HUDEP-2 (cell line): ENCODE measurements at regions not wholly inside any gene's neighbourhood (a gene's known extent, or its start where the extent isn't known, plus 50 kb on each side); places are given as distances from the start of the nearest gene placed in this dataset.

Source experiments
- DNase-seq, 76 experiments: peaks; one replicate each; lab custom pipeline; 2025; ENCODE audit not compliant: unreplicated experiment in 76 of 76; lab: John Stamatoyannopoulos, UW

GRCh38 chr5:167228134-167228533, 1063.3 kb upstream of the WWC1 start:
- DNase-seq, result no peak

GRCh38 chr5:167229751-167230150, 1061.7 kb upstream of the WWC1 start:
- no peak for DNase-seq

GRCh38 chr5:167230414-167230813, 1061.0 kb upstream of the WWC1 start:
- no peak for DNase-seq

- DNase-seq, result no peak
Measured at GRCh38 chr5:167232675-167233311, 1058.7 kb upstream of the WWC1 start.

- DNase-seq, result no peak
Measured at GRCh38 chr5:167233507-167234220, 1057.8 kb upstream of the WWC1 start.

GRCh38 chr5:167241436-167242067, 1049.9 kb upstream of the WWC1 start:
- DNase-seq, result no peak

- no peak for DNase-seq
Measured at GRCh38 chr5:167242701-167243100, 1048.7 kb upstream of the WWC1 start.

- DNase-seq, result no peak
Measured at GRCh38 chr5:167243463-167243862, 1048.0 kb upstream of the WWC1 start.

- no peak for DNase-seq
Measured at GRCh38 chr5:167244583-167244982, 1046.9 kb upstream of the WWC1 start.

GRCh38 chr5:167245868-167246267, 1045.6 kb upstream of the WWC1 start:
- no peak for DNase-seq

GRCh38 chr5:167247816-167248215, 1043.6 kb upstream of the WWC1 start:
- DNase-seq, result no peak

GRCh38 chr5:167248257-167248656, 1043.2 kb upstream of the WWC1 start:
- no peak for DNase-seq

- DNase-seq, result no peak
Measured at GRCh38 chr5:167250996-167251395, 1040.4 kb upstream of the WWC1 start.

GRCh38 chr5:167254132-167254531, 1037.3 kb upstream of the WWC1 start:
- DNase-seq, result no peak

GRCh38 chr5:167255926-167256325, 1035.5 kb upstream of the WWC1 start:
- DNase-seq, result no peak

GRCh38 chr5:167259806-167260205, 1031.6 kb upstream of the WWC1 start:
- no peak for DNase-seq

- DNase-seq, result no peak
Measured at GRCh38 chr5:167261309-167262100, 1029.9 kb upstream of the WWC1 start.

- DNase-seq, result no peak
Measured at GRCh38 chr5:167263185-167263584, 1028.3 kb upstream of the WWC1 start.

- DNase-seq, result no peak
Measured at GRCh38 chr5:167264348-167264747, 1027.1 kb upstream of the WWC1 start.

- no peak for DNase-seq
Measured at GRCh38 chr5:167268337-167268736, 1023.1 kb upstream of the WWC1 start.

- no peak for DNase-seq
Measured at GRCh38 chr5:167269146-167269545, 1022.3 kb upstream of the WWC1 start.
